ENCODE measurements at regions not wholly inside any gene's neighbourhood (a gene's known extent, or its start where the extent isn't known, plus 50 kb on each side); places are given as distances from the start of the nearest gene placed in this dataset.

DNA sequence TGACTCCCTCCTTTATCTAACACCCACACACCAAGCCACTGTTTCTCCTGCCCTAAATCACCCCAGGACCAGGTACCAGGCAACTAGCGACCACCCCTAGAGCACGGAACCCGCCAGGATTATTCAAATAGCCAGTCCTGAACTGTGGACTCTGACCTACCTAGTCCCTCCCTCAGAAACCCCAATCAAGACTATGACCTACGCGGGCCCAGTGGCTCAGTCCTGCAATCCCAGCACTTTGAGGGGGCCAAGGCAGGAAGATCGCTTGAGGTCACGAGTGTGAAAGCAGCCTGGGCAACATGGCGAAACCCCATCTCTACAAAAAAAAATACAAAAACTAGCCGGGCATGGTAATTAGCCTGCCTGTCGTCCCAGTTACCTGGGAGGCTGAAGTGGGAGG is 232.8 kb upstream of the FOXK1 start:
- no peaks in the 10 kb centered on the region for H4K20me1 ChIP-seq (ENCODE audit: insufficient read depth)
- TF ChIP-seq, protein P1, sequence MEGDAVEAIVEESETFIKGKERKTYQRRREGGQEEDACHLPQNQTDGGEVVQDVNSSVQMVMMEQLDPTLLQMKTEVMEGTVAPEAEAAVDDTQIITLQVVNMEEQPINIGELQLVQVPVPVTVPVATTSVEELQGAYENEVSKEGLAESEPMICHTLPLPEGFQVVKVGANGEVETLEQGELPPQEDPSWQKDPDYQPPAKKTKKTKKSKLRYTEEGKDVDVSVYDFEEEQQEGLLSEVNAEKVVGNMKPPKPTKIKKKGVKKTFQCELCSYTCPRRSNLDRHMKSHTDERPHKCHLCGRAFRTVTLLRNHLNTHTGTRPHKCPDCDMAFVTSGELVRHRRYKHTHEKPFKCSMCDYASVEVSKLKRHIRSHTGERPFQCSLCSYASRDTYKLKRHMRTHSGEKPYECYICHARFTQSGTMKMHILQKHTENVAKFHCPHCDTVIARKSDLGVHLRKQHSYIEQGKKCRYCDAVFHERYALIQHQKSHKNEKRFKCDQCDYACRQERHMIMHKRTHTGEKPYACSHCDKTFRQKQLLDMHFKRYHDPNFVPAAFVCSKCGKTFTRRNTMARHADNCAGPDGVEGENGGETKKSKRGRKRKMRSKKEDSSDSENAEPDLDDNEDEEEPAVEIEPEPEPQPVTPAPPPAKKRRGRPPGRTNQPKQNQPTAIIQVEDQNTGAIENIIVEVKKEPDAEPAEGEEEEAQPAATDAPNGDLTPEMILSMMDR (IDR thresholded peaks at IDR 0.05; ENCODE audit: poor library complexity, severe bottlenecking): no peak
- no peak for TF ChIP-seq RAD21 (conservative IDR thresholded peaks at IDR 0.05)
- TF ChIP-seq TAF1 (IDR thresholded peaks at IDR 0.05; ENCODE audit: low read depth): no peak
- TF ChIP-seq, protein P2, sequence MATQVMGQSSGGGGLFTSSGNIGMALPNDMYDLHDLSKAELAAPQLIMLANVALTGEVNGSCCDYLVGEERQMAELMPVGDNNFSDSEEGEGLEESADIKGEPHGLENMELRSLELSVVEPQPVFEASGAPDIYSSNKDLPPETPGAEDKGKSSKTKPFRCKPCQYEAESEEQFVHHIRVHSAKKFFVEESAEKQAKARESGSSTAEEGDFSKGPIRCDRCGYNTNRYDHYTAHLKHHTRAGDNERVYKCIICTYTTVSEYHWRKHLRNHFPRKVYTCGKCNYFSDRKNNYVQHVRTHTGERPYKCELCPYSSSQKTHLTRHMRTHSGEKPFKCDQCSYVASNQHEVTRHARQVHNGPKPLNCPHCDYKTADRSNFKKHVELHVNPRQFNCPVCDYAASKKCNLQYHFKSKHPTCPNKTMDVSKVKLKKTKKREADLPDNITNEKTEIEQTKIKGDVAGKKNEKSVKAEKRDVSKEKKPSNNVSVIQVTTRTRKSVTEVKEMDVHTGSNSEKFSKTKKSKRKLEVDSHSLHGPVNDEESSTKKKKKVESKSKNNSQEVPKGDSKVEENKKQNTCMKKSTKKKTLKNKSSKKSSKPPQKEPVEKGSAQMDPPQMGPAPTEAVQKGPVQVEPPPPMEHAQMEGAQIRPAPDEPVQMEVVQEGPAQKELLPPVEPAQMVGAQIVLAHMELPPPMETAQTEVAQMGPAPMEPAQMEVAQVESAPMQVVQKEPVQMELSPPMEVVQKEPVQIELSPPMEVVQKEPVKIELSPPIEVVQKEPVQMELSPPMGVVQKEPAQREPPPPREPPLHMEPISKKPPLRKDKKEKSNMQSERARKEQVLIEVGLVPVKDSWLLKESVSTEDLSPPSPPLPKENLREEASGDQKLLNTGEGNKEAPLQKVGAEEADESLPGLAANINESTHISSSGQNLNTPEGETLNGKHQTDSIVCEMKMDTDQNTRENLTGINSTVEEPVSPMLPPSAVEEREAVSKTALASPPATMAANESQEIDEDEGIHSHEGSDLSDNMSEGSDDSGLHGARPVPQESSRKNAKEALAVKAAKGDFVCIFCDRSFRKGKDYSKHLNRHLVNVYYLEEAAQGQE (IDR thresholded peaks at IDR 0.05; ENCODE audit: borderline replicate concordance): no peak
- no peak for TF ChIP-seq POLR2AphosphoS5 (IDR thresholded peaks at IDR 0.05)
- no peak for TF ChIP-seq MXI1 (conservative IDR thresholded peaks at IDR 0.05; ENCODE audit: poor library complexity, severe bottlenecking)
- TF ChIP-seq EZH2 (IDR thresholded peaks at IDR 0.05; ENCODE audit: borderline replicate concordance, insufficient read depth, low read length, poor library complexity, severe bottlenecking): no peak
- TF ChIP-seq SMC3 (conservative IDR thresholded peaks at IDR 0.05; ENCODE audit: poor library complexity): no peak
- no peak for TF ChIP-seq EP300 (conservative IDR thresholded peaks at IDR 0.05; ENCODE audit: poor library complexity, severe bottlenecking)
- H3K79me2 ChIP-seq (replicated peaks; ENCODE audit: insufficient read depth, low read length): no peaks in the 10 kb centered on the region
- no peaks in the 10 kb centered on the region for H3K9me2 ChIP-seq (ENCODE audit: insufficient read depth, low read length)
- no peaks in the 10 kb centered on the region for H3K27me3 ChIP-seq (ENCODE audit: insufficient read depth, low read depth, low read length)
- H3F3A ChIP-seq (ENCODE audit: insufficient read depth, low read length, poor library complexity, severe bottlenecking): no peaks in the 10 kb centered on the region
- H3K36me3 ChIP-seq (ENCODE audit: insufficient read depth, low read length): no peaks in the 10 kb centered on the region
- no peak overlapping the region for H2AFZ ChIP-seq (ENCODE audit: low read depth, low read length)
- no peak overlapping the region for H3K27ac ChIP-seq (ENCODE audit: low read length)
- H3K9ac ChIP-seq (ENCODE audit: low read length): no peak overlapping the region
- H3K4me3 ChIP-seq (ENCODE audit: low read length): no peak overlapping the region
- H3K4me2 ChIP-seq (ENCODE audit: low read length): no peak overlapping the region
- H3K9me3 ChIP-seq (ENCODE audit: low read length): no peaks in the 10 kb centered on the region

DNA sequence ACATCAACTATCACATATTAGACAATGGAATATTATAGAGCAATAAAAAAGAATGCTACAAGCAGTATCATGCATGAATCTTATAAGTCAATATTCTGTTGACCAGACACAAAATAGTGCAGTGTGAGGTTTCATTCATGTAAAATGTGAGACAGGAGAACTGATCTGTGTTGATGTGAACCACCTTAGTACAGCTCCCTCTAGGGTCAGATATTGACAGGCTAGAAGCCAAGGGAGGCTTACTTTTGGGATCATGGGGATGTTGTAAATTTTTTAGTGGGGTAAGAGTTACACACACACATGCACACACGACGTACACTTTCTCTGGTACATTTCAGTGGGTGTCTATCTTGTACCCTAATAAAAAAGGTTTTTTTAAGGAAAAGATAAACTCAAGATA is 231.6 kb upstream of the FOXK1 start:
- Histone ChIP-seq H3K27me3 (ENCODE audit: insufficient read depth, low read depth, low read length) (no peaks in the 10 kb centered on the region), H3K9ac (ENCODE audit: low read length) (no peak overlapping the region), H2AFZ (ENCODE audit: low read depth, low read length) (no peak overlapping the region), H4K20me1 (ENCODE audit: insufficient read depth) (no peaks in the 10 kb centered on the region), H3K9me2 (ENCODE audit: insufficient read depth, low read length) (no peaks in the 10 kb centered on the region), H3K36me3 (ENCODE audit: insufficient read depth, low read length) (no peaks in the 10 kb centered on the region), H3K4me2 (ENCODE audit: low read length) (no peak overlapping the region), H3K4me3 (ENCODE audit: low read length) (no peak overlapping the region), H3K79me2 (replicated peaks; ENCODE audit: insufficient read depth, low read length) (no peaks in the 10 kb centered on the region), H3F3A (ENCODE audit: insufficient read depth, low read length, poor library complexity, severe bottlenecking) (no peaks in the 10 kb centered on the region), H3K9me3 (ENCODE audit: low read length) (no peaks in the 10 kb centered on the region), H3K27ac (ENCODE audit: low read length) (no peak overlapping the region)
- TF ChIP-seq SMC3 (conservative IDR thresholded peaks at IDR 0.05; ENCODE audit: poor library complexity) (no peak), TAF1 (IDR thresholded peaks at IDR 0.05; ENCODE audit: low read depth) (no peak)

DNA sequence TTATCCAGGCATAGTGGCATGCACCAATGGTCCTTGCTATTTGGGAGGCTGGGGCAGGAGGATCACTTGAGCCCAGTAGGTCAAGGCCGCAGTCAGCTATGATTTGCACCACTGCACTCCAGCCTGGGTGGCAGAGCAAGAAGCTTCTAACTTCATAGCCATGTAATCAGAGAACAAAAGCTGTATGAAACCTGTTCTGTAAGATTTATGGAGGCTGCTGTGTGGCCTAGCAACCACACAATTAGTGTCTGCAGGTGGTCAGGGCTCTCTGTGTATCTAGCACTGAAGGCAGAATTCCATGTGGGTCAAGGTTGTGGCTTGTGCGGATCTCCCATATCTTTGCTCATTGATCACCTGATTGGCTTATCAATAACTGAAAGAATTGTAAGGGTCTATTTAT is 221.5 kb upstream of the FOXK1 start:
- Histone ChIP-seq H3F3A (ENCODE audit: insufficient read depth, low read length, poor library complexity, severe bottlenecking) (no peaks in the 10 kb centered on the region), H3K36me3 (ENCODE audit: insufficient read depth, low read length) (no peaks in the 10 kb centered on the region), H3K4me3 (ENCODE audit: low read length) (no peak overlapping the region), H3K9me3 (ENCODE audit: low read length) (no peaks in the 10 kb centered on the region), H3K27ac (ENCODE audit: low read length) (no peak overlapping the region), H3K27me3 (ENCODE audit: insufficient read depth, low read depth, low read length) (no peaks in the 10 kb centered on the region), H2AFZ (ENCODE audit: low read depth, low read length) (no peak overlapping the region), H3K9me2 (ENCODE audit: insufficient read depth, low read length) (no peaks in the 10 kb centered on the region), H3K4me2 (ENCODE audit: low read length) (no peak overlapping the region), H3K9ac (ENCODE audit: low read length) (no peak overlapping the region), H4K20me1 (ENCODE audit: insufficient read depth) (no peaks in the 10 kb centered on the region), H3K79me2 (replicated peaks; ENCODE audit: insufficient read depth, low read length) (no peaks in the 10 kb centered on the region)
- TF ChIP-seq POLR2AphosphoS5 (IDR thresholded peaks at IDR 0.05) (no peak), TAF1 (IDR thresholded peaks at IDR 0.05; ENCODE audit: low read depth) (no peak)
- TF ChIP-seq, protein P1 (IDR thresholded peaks at IDR 0.05; ENCODE audit: poor library complexity, severe bottlenecking): no peak

All from neural cell (in vitro differentiated cells).